ENCODE measurements at regions not wholly inside any gene's neighbourhood (a gene's known extent, or its start where the extent isn't known, plus 50 kb on each side); places are given as distances from the start of the nearest gene placed in this dataset.

GRCh38 chr2:12867631-12868287 lies 151.0 kb downstream of the TRIB2 start:
- no peak overlapping the region for H3K9ac ChIP-seq (ENCODE audit: insufficient read depth in 1 of 2, low read depth in 2 of 2, low read length in 2 of 2)
- BruUV-seq (replicated peaks): no TSS peak
- no peak overlapping the region for H2AFZ ChIP-seq (ENCODE audit: low read depth, low read length)
- DNase-seq (ENCODE audit: extremely low read depth in 1 of 4, low spot score in 3 of 4) (no peak), ATAC-seq (no peak), FAIRE-seq (no peak)
- H3K9me3 ChIP-seq (replicated peaks; ENCODE audit: control insufficient read depth, insufficient read depth, low read depth, low read length): peaks cover 2% of the 10 kb centered on the region; the same call in 1 of the 2 replicates
- WGBS (ENCODE audit: insufficient coverage, low coverage, missing lambda C conversion rate): 49% methylated on average over 5 of the region's 5 CpGs
- H3K79me2 ChIP-seq (ENCODE audit: control insufficient read depth, insufficient read depth, low read length): no peaks in the 10 kb centered on the region
- no peaks in the 10 kb centered on the region for H3K4me1 ChIP-seq (replicated peaks in 1 of 2; ENCODE audit: control insufficient read depth in 2 of 2, insufficient read depth in 2 of 2, low read length in 2 of 2)
- ChIA-PET POLR2A (no interaction called here), CTCF (ENCODE audit: low intra/inter-chr PET ratio) (no interaction called here)
- H4K20me1 ChIP-seq (replicated peaks; ENCODE audit: control insufficient read depth, insufficient read depth, low read length): no peaks in the 10 kb centered on the region
- no peak overlapping the region for H3K4me2 ChIP-seq (ENCODE audit: insufficient read depth, low read length)
- in situ Hi-C loops (cut with MboI) (no loop called here), intact Hi-C loops (cut with micrococcal nuclease) (no loop called here)
- no peaks in the 10 kb centered on the region for H3K9me1 ChIP-seq (ENCODE audit: control insufficient read depth, insufficient read depth, low read length)
- H3K27ac ChIP-seq (ENCODE audit: extremely low read depth, low read depth, low read length): no peak overlapping the region
- peaks cover 0 to 6% of the 10 kb centered on the region in 2 experiments; a peak in 1 of 5 replicates for H3K27me3 ChIP-seq (ENCODE audit: control insufficient read depth in 2 of 2, insufficient read depth in 2 of 2, low read length in 2 of 2)
- no peaks in the 10 kb centered on the region for H3K36me3 ChIP-seq (ENCODE audit: control insufficient read depth, insufficient read depth, low read length)
- H3K4me3 ChIP-seq: no peak overlapping the region
- TF ChIP-seq STAG1 (CRISPR knock-in tag; IDR thresholded peaks at IDR 0.05; ENCODE audit: borderline replicate concordance) (no peak), NFYB (IDR thresholded peaks at IDR 0.05; ENCODE audit: extremely low read depth, insufficient read length) (no peak), ETV1 (tag; conservative IDR thresholded peaks at IDR 0.05; ENCODE audit: low read depth) (no peak), ZNF717 (CRISPR knock-in tag; IDR thresholded peaks at IDR 0.05) (no peak), CREM (IDR thresholded peaks at IDR 0.05; ENCODE audit: low read depth) (no peak), ZEB2 (IDR thresholded peaks at IDR 0.05) (no peak), GABPB2 (CRISPR knock-in tag; conservative IDR thresholded peaks at IDR 0.05) (no peak), ZBTB17 (CRISPR knock-in tag; IDR thresholded peaks at IDR 0.05) (no peak), ZNF395 (CRISPR knock-in tag; IDR thresholded peaks at IDR 0.05) (no peak), SRSF9 (IDR thresholded peaks at IDR 0.05; ENCODE audit: borderline replicate concordance, low read depth, low read length) (no peak), CREB3 (tag; conservative IDR thresholded peaks at IDR 0.05; ENCODE audit: low read depth) (no peak), ZNF584 (CRISPR knock-in tag; IDR thresholded peaks at IDR 0.05; ENCODE audit: low read depth) (no peak), ETV6 (IDR thresholded peaks at IDR 0.05; ENCODE audit: borderline replicate concordance in 1 of 2, low read depth in 2 of 2, low read length in 1 of 2) (no peak), ETV6 (CRISPR knock-in tag; IDR thresholded peaks at IDR 0.05; ENCODE audit: borderline replicate concordance) (no peak), NFATC3 (IDR thresholded peaks at IDR 0.05) (no peak), PML (IDR thresholded peaks at IDR 0.05; ENCODE audit: low read length) (no peak), E4F1 (CRISPR knock-in tag; IDR thresholded peaks at IDR 0.05; ENCODE audit: borderline replicate concordance) (no peak)
